GM23338 (cell line): ENCODE measurements at regions not wholly inside any gene's neighbourhood (a gene's known extent, or its start where the extent isn't known, plus 50 kb on each side); places are given as distances from the start of the nearest gene placed in this dataset.
A peak's percentile ranks its signal among the peaks of the same experiment; 100 is the strongest.

Source experiments
- ATAC-seq: fragments of 200-7000 bp; cut with Tn5 transposase; 3 replicates; pipeline ENCODE4 v1.9.1; 2020
- DNase-seq: peaks from one replicate; pipeline ENCODE4 v3.0.0-alpha.2; 2015; ENCODE audit warnings: low spot score
- H2AFZ ChIP-seq: fragments of 200-600 bp; sonication (generic); 2 replicates; pipeline ENCODE4 v1.8.0; 2016; ENCODE audit warnings: antibody characterized with exemption, mild to moderate bottlenecking, moderate library complexity
- H3F3A ChIP-seq: fragments of 200-600 bp; sonication (generic); replicated peaks from 2 replicates; pipeline ENCODE4 v1.8.0; 2017; ENCODE audit warnings: antibody characterized with exemption, mixed run types, low read depth
- H3K27ac ChIP-seq: fragments of 200-600 bp; sonication (generic); 2 replicates; pipeline ENCODE4 v1.6.1; 2016; ENCODE audit warnings: low read depth
- H3K27me3 ChIP-seq: fragments of 200-600 bp; sonication (generic); 2 replicates; pipeline ENCODE4 v1.8.0; 2016; ENCODE audit warnings: mild to moderate bottlenecking, mixed run types, moderate library complexity; ENCODE audit not compliant: insufficient read depth
- H3K36me3 ChIP-seq: fragments of 200-600 bp; sonication (generic); 2 replicates; pipeline ENCODE4 v1.8.0; 2016; ENCODE audit warnings: mild to moderate bottlenecking; ENCODE audit not compliant: insufficient read depth
- H3K4me1 ChIP-seq: fragments of 200-600 bp; sonication (generic); 2 replicates; pipeline ENCODE4 v1.8.0; 2016; ENCODE audit warnings: mild to moderate bottlenecking, moderate library complexity; ENCODE audit not compliant: insufficient read depth
- H3K4me2 ChIP-seq: fragments of 200-600 bp; sonication (generic); 2 replicates; pipeline ENCODE4 v1.7.1; 2017; ENCODE audit warnings: mixed run types
- H3K4me3 ChIP-seq: fragments of 200-600 bp; sonication (generic); 2 replicates; pipeline ENCODE4 v1.6.1; 2016; ENCODE audit warnings: mixed run types
- H3K79me2 ChIP-seq: fragments of 200-600 bp; sonication (generic); replicated peaks from 2 replicates; pipeline ENCODE4 v1.8.0; 2017; ENCODE audit warnings: mild to moderate bottlenecking; ENCODE audit not compliant: insufficient read depth
- H3K9me2 ChIP-seq: fragments of 200-600 bp; sonication (generic); 2 replicates; pipeline ENCODE4 v1.8.0; 2017; ENCODE audit not compliant: insufficient read depth
- H4K20me1 ChIP-seq: fragments of 200-600 bp; sonication (generic); replicated peaks from 2 replicates; pipeline ENCODE4 v1.8.0; 2017; ENCODE audit warnings: mild to moderate bottlenecking; ENCODE audit not compliant: insufficient read depth
- H3K27ac Mint-ChIP-seq: 2 replicates; pipeline ENCODE4 v1.8.0; 2020; ENCODE audit warnings: inconsistent platforms, mild to moderate bottlenecking, moderate library complexity, mixed read lengths
- H3K27me3 Mint-ChIP-seq: 3 replicates; pipeline ENCODE4 v1.8.0; 2022; ENCODE audit warnings: low read depth, mild to moderate bottlenecking, moderate library complexity, mixed read lengths, inconsistent platforms; ENCODE audit not compliant: insufficient read depth, poor library complexity
- H3K36me3 Mint-ChIP-seq: 3 replicates; pipeline ENCODE4 v1.8.0; 2021; ENCODE audit warnings: low read depth, mild to moderate bottlenecking, inconsistent platforms, moderate library complexity, mixed read lengths
- H3K4me1 Mint-ChIP-seq: 3 replicates; pipeline ENCODE4 v1.8.0; 2020; ENCODE audit warnings: mild to moderate bottlenecking, inconsistent platforms, mixed read lengths
- H3K4me3 Mint-ChIP-seq: 3 replicates; pipeline ENCODE4 v1.8.0; 2021; ENCODE audit warnings: moderate library complexity, mild to moderate bottlenecking, inconsistent platforms, mixed read lengths
- H3K9me3 Mint-ChIP-seq: 3 replicates; pipeline ENCODE4 v1.8.0; 2020; ENCODE audit warnings: moderate library complexity, mild to moderate bottlenecking, inconsistent platforms, mixed read lengths
- CREB1 ChIP-seq: fragments of 250-450 bp; sonication (Bioruptor Pico); IDR thresholded peaks from 2 replicates; pipeline ENCODE4 v1.5.0; 2020; ENCODE audit warnings: low read depth, mild to moderate bottlenecking, moderate library complexity
- CTCF ChIP-seq, 2 experiments: fragments of 200-600 bp in 1 of 2; sonication (generic) in 1 of 2; conservative IDR thresholded peaks; 2 replicates each; pipeline versions ENCODE4 v1.5.1 to v1.6.1; 2016 to 2017; ENCODE audit warnings: antibody characterized with exemption in 2 of 2, low read depth in 2 of 2, mild to moderate bottlenecking in 2 of 2, moderate library complexity in 1 of 2
- ETS1 ChIP-seq: IDR thresholded peaks from 2 replicates; pipeline ENCODE4 v1.6.1; 2016; ENCODE audit warnings: antibody characterized with exemption
- EZH2 ChIP-seq: fragments of 200-600 bp; sonication (generic); IDR thresholded peaks from one replicate; pipeline ENCODE4 v1.8.0; 2017; ENCODE audit warnings: antibody characterized with exemption, mild to moderate bottlenecking, low read depth; ENCODE audit not compliant: unreplicated experiment
- EZH2phosphoT487 ChIP-seq: fragments of 200-600 bp; sonication (generic); IDR thresholded peaks from one replicate; pipeline ENCODE4 v1.8.1; 2018; ENCODE audit warnings: antibody characterized with exemption; ENCODE audit not compliant: unreplicated experiment
- JUNB ChIP-seq: IDR thresholded peaks from one replicate; pipeline ENCODE4 v1.6.1; 2016; ENCODE audit warnings: antibody characterized with exemption; ENCODE audit not compliant: unreplicated experiment
- NANOG ChIP-seq: IDR thresholded peaks from 2 replicates; pipeline ENCODE4 v1.6.1; 2016; ENCODE audit warnings: antibody characterized with exemption, borderline replicate concordance
- ZNF331 ChIP-seq: fragments of 250-450 bp; sonication (Bioruptor Pico); IDR thresholded peaks from 2 replicates; pipeline ENCODE4 v1.5.0; 2020; ENCODE audit warnings: low read depth, mild to moderate bottlenecking, moderate library complexity
- ZNF462 ChIP-seq: fragments of 250-450 bp; sonication (Bioruptor Pico); IDR thresholded peaks from 2 replicates; pipeline ENCODE4 v1.5.0; 2020; ENCODE audit warnings: mild to moderate bottlenecking, moderate library complexity

- peak overlapping the region; percentile 9; the same call in 1 of the 2 replicates for H3K27ac Mint-ChIP-seq
- H4K20me1 ChIP-seq, result no peaks in the 10 kb centered on the region
- peak overlapping the region; percentile 24 for H3K4me2 ChIP-seq
- peaks cover 39% of the 10 kb centered on the region for H3K4me1 ChIP-seq
- no peak overlapping the region for H3K4me3 Mint-ChIP-seq
- DNase-seq (no peak), ATAC-seq (no peak)
- no peak for TF ChIP-seq ETS1
- TF ChIP-seq NANOG, result no peak
- no peak for TF ChIP-seq EZH2phosphoT487
- no peak for TF ChIP-seq ZNF331 (CRISPR knock-in tag)
- no peak for TF ChIP-seq CREB1
- no peak for TF ChIP-seq EZH2
- TF ChIP-seq JUNB, result no peak
- TF ChIP-seq CTCF (conservative IDR thresholded peaks at IDR 0.05; ENCODE audit: low read depth in 2 of 2), result no peak
- TF ChIP-seq ZNF462 (CRISPR knock-in tag), result no peak
- H3K4me3 ChIP-seq, result no peak overlapping the region
- peaks cover 19% of the 10 kb centered on the region for H3K36me3 Mint-ChIP-seq
- H3K4me1 Mint-ChIP-seq, result peaks cover 55% of the 10 kb centered on the region
- H3F3A ChIP-seq, result no peaks in the 10 kb centered on the region; the same call in 1 of the 2 replicates
- no peaks in the 10 kb centered on the region for H3K9me2 ChIP-seq
- H3K79me2 ChIP-seq, result no peaks in the 10 kb centered on the region; the same call in 1 of the 2 replicates
- H3K27ac ChIP-seq, result peak overlapping the region; percentile 76
- peaks cover 8% of the 10 kb centered on the region for H3K27me3 Mint-ChIP-seq
- no peaks in the 10 kb centered on the region; the same call in 1 of the 2 replicates for H3K36me3 ChIP-seq
- peaks cover 16% of the 10 kb centered on the region; the same call in 2 of the 3 replicates for H3K9me3 Mint-ChIP-seq
- no peak overlapping the region for H2AFZ ChIP-seq
- H3K27me3 ChIP-seq, result no peaks in the 10 kb centered on the region
These were observed 56.0 kb upstream of the FZD7 start for GRCh38 chr2:201977651-201978050.
